ENCODE measurements at regions not wholly inside any gene's neighbourhood (a gene's known extent, or its start where the extent isn't known, plus 50 kb on each side); places are given as distances from the start of the nearest gene placed in this dataset.

- DNase-seq = no peak
- Mint-ChIP-seq H3K36me3 (no peaks in the 10 kb centered on the region), H3K4me1 (peaks cover 9 to 11% (median 9%) of the 10 kb centered on the region in 3 donors), H3K4me3 (no peak overlapping the region), H3K27ac (no peak overlapping the region), H3K9me3 (no peaks in the 10 kb centered on the region), H3K27me3 (peaks cover 0 to 8% of the 10 kb centered on the region in 2 donors)
- H3K36me3 ChIP-seq (ENCODE audit: insufficient read depth, low read length) = no peaks in the 10 kb centered on the region
- CTCF ChIA-PET = no interaction called here
- H3K4me1 ChIP-seq (ENCODE audit: insufficient read depth, low read length) = peaks cover 11% of the 10 kb centered on the region
- no peaks in the 10 kb centered on the region for H3K9me3 ChIP-seq (ENCODE audit: low read length)
- POLR2A ChIA-PET = no interaction called here
- no peak overlapping the region for H3K27ac ChIP-seq (ENCODE audit: low read depth, low read length)
- no peaks in the 10 kb centered on the region for H3K27me3 ChIP-seq (ENCODE audit: insufficient read depth, low read length, poor library complexity, severe bottlenecking)
- no peak overlapping the region for H3K4me3 ChIP-seq (ENCODE audit: low read length)
These were observed 161.6 kb upstream of the CD180 start for GRCh38 chr5:67358186-67358585.

GRCh38 chr5:67355120-67355713 is 158.6 kb upstream of the CD180 start:
- POLR2A ChIA-PET = no interaction called here
- H3K27me3 Mint-ChIP-seq = peaks cover 0 to 8% of the 10 kb centered on the region in 2 donors
- Histone ChIP-seq H3K4me1 (ENCODE audit: insufficient read depth, low read length) (peaks cover 15% of the 10 kb centered on the region), H3K27ac (ENCODE audit: low read depth, low read length) (no peak overlapping the region), H3K4me3 (ENCODE audit: low read length) (no peak overlapping the region), H3K9me3 (ENCODE audit: low read length) (no peaks in the 10 kb centered on the region), H3K27me3 (ENCODE audit: insufficient read depth, low read length, poor library complexity, severe bottlenecking) (no peaks in the 10 kb centered on the region), H3K36me3 (ENCODE audit: insufficient read depth, low read length) (no peaks in the 10 kb centered on the region)
- no peak overlapping the region for H3K4me3 Mint-ChIP-seq
- H3K4me1 Mint-ChIP-seq = peaks cover 22 to 24% (median 23%) of the 10 kb centered on the region in 3 donors
- H3K36me3 Mint-ChIP-seq = no peaks in the 10 kb centered on the region
- H3K9me3 Mint-ChIP-seq = no peaks in the 10 kb centered on the region
- no peak for DNase-seq
- CTCF ChIA-PET = no interaction called here
- H3K27ac Mint-ChIP-seq = no peak overlapping the region

GRCh38 chr5:67353500-67354450 is 157.2 kb upstream of the CD180 start:
- Mint-ChIP-seq H3K4me1 (peaks cover 21 to 24% (median 21%) of the 10 kb centered on the region in 3 donors), H3K36me3 (no peaks in the 10 kb centered on the region), H3K4me3 (no peak overlapping the region), H3K27me3 (peaks cover 0 to 8% of the 10 kb centered on the region in 2 donors), H3K9me3 (no peaks in the 10 kb centered on the region), H3K27ac (peak overlapping the region in 2 of 8 donors; percentile 15 to 47)
- Histone ChIP-seq H3K9me3 (ENCODE audit: low read length) (no peaks in the 10 kb centered on the region), H3K4me1 (ENCODE audit: insufficient read depth, low read length) (peaks cover 8% of the 10 kb centered on the region), H3K27me3 (ENCODE audit: insufficient read depth, low read length, poor library complexity, severe bottlenecking) (no peaks in the 10 kb centered on the region), H3K4me3 (ENCODE audit: low read length) (no peak overlapping the region), H3K27ac (ENCODE audit: low read depth, low read length) (no peak overlapping the region), H3K36me3 (ENCODE audit: insufficient read depth, low read length) (no peaks in the 10 kb centered on the region)
- CTCF ChIA-PET = interaction anchor here (0.8 kb wide), 1 partner anchor 9 kb away, joined by 3 read pairs; no protein-coding TSS in a partner anchor
- no peak for DNase-seq
- POLR2A ChIA-PET = no interaction called here

DNA sequence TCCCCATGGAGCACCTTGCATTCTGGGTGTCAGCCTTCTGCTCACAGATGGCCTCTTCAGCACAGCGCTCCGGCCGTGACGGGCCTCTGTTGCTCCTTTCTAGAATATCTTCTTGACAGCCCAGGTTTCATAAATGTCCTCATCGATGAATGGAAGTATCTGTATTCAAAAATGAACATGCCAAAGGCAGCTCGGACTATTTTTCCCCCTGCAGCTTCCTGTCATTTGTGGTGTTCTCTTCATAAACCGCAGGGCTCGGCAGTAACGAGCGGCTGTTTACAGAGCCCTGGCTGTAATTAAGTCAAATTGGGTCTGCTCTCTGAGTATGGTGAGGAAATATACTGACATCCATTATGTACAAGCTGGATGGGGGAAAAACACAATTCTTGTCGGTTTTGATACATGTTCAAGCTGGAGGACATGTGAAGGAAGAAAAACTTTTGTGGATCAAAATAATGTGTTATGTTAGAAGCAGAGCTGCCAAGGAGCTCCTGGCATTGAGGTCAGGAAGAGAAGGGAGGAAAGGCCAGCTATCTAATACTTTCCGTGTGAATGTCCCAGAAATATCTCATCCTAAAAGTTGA is 154.1 kb upstream of the CD180 start:
- Histone ChIP-seq H3K4me3 (ENCODE audit: low read length) (peak overlapping the region; percentile 56), H3K4me1 (ENCODE audit: insufficient read depth, low read length) (peaks cover 8% of the 10 kb centered on the region), H3K27ac (ENCODE audit: low read depth, low read length) (no peak overlapping the region), H3K36me3 (ENCODE audit: insufficient read depth, low read length) (no peaks in the 10 kb centered on the region), H3K9me3 (ENCODE audit: low read length) (no peaks in the 10 kb centered on the region), H3K27me3 (ENCODE audit: insufficient read depth, low read length, poor library complexity, severe bottlenecking) (no peaks in the 10 kb centered on the region)
- peaks cover 0 to 3% (median 1%) of the 10 kb centered on the region in 3 donors for H3K36me3 Mint-ChIP-seq
- H3K9me3 Mint-ChIP-seq = no peaks in the 10 kb centered on the region
- peak in 2 of 5 donors; percentile 23 to 26 for DNase-seq
- peak overlapping the region; percentile 21 to 96 (median 58) for H3K27ac Mint-ChIP-seq
- peaks cover 0 to 3% of the 10 kb centered on the region in 2 donors for H3K27me3 Mint-ChIP-seq
- peaks cover 21 to 24% (median 21%) of the 10 kb centered on the region in 3 donors for H3K4me1 Mint-ChIP-seq
- POLR2A ChIA-PET = interaction anchor here (0.5 kb wide), 1 partner anchor 316 kb away, joined by 5 read pairs; no protein-coding TSS in a partner anchor
- CTCF ChIA-PET = no interaction called here
- H3K4me3 Mint-ChIP-seq = peak overlapping the region; percentile 63 to 90 (median 81)

DNA sequence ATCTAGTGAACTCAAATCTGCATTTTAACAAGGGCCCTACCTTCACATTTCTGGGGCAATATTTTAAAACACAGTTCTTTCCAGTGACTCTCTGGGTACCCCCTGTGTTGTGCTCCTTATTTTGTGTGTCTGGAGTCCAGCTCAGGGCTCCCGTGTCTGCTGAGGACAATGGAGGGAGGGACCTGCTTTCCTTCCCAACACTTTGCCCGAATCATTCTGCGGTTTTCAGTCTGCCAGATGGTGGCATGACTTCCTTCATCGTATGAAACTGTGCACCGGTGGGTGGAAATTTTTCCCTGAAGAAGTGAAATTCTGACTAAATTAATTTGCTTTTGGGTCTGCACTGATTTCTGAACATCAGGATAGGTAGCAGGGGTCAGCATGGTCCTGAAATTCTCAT is 153.6 kb upstream of the CD180 start:
- Histone ChIP-seq H3K9me3 (ENCODE audit: low read length) (no peaks in the 10 kb centered on the region), H3K4me1 (ENCODE audit: insufficient read depth, low read length) (peaks cover 8% of the 10 kb centered on the region), H3K27ac (ENCODE audit: low read depth, low read length) (no peak overlapping the region), H3K27me3 (ENCODE audit: insufficient read depth, low read length, poor library complexity, severe bottlenecking) (no peaks in the 10 kb centered on the region), H3K36me3 (ENCODE audit: insufficient read depth, low read length) (no peaks in the 10 kb centered on the region), H3K4me3 (ENCODE audit: low read length) (peak overlapping the region; percentile 56)
- Mint-ChIP-seq H3K4me3 (peak overlapping the region; percentile 63 to 90 (median 81)), H3K9me3 (no peaks in the 10 kb centered on the region), H3K27me3 (peaks cover 0 to 1% of the 10 kb centered on the region in 2 donors), H3K36me3 (peaks cover 0 to 4% (median 1%) of the 10 kb centered on the region in 3 donors), H3K27ac (peak overlapping the region in 5 of 8 donors; percentile 35 to 80 (median 51)), H3K4me1 (peaks cover 19 to 24% (median 21%) of the 10 kb centered on the region in 3 donors)
- ChIA-PET CTCF (no interaction called here), POLR2A (no interaction called here)
- DNase-seq = no peak

GRCh38 chr5:67347821-67348220 is 151.2 kb upstream of the CD180 start:
- ChIA-PET CTCF (no interaction called here), POLR2A (no interaction called here)
- Mint-ChIP-seq H3K4me1 (peaks cover 19 to 24% (median 21%) of the 10 kb centered on the region in 3 donors), H3K4me3 (no peak overlapping the region), H3K27me3 (peaks cover 5 to 16% of the 10 kb centered on the region in 2 donors), H3K9me3 (peaks cover 5 to 12% (median 12%) of the 10 kb centered on the region in 5 donors), H3K36me3 (peaks cover 0 to 24% (median 3%) of the 10 kb centered on the region in 3 donors), H3K27ac (no peak overlapping the region)
- H3K36me3 ChIP-seq (ENCODE audit: insufficient read depth, low read length) = no peaks in the 10 kb centered on the region
- no peaks in the 10 kb centered on the region for H3K9me3 ChIP-seq (ENCODE audit: low read length)
- H3K4me1 ChIP-seq (ENCODE audit: insufficient read depth, low read length) = peaks cover 8% of the 10 kb centered on the region
- DNase-seq = no peak
- no peaks in the 10 kb centered on the region for H3K27me3 ChIP-seq (ENCODE audit: insufficient read depth, low read length, poor library complexity, severe bottlenecking)
- no peak overlapping the region for H3K4me3 ChIP-seq (ENCODE audit: low read length)
- H3K27ac ChIP-seq (ENCODE audit: low read depth, low read length) = no peak overlapping the region

GRCh38 chr5:67346611-67347010 is 150.0 kb upstream of the CD180 start:
- Histone ChIP-seq H3K4me1 (ENCODE audit: insufficient read depth, low read length) (peaks cover 8% of the 10 kb centered on the region), H3K4me3 (ENCODE audit: low read length) (no peak overlapping the region), H3K27ac (ENCODE audit: low read depth, low read length) (no peak overlapping the region), H3K36me3 (ENCODE audit: insufficient read depth, low read length) (no peaks in the 10 kb centered on the region), H3K27me3 (ENCODE audit: insufficient read depth, low read length, poor library complexity, severe bottlenecking) (no peaks in the 10 kb centered on the region), H3K9me3 (ENCODE audit: low read length) (no peaks in the 10 kb centered on the region)
- ChIA-PET POLR2A (no interaction called here), CTCF (no interaction called here)
- H3K27ac Mint-ChIP-seq = no peak overlapping the region
- DNase-seq = no peak
- H3K9me3 Mint-ChIP-seq = peaks cover 5 to 12% (median 12%) of the 10 kb centered on the region in 5 donors
- peaks cover 15 to 21% (median 18%) of the 10 kb centered on the region in 3 donors for H3K4me1 Mint-ChIP-seq
- peaks cover 5 to 23% of the 10 kb centered on the region in 2 donors for H3K27me3 Mint-ChIP-seq
- peaks cover 0 to 24% (median 3%) of the 10 kb centered on the region in 3 donors for H3K36me3 Mint-ChIP-seq
- no peak overlapping the region for H3K4me3 Mint-ChIP-seq

Measured in CD8-positive, alpha-beta memory T cell (primary cell).